B cell (primary cell): ENCODE measurements at regions not wholly inside any gene's neighbourhood (a gene's known extent, or its start where the extent isn't known, plus 50 kb on each side); places are given as distances from the start of the nearest gene placed in this dataset.

ENCODE experiments used
- EZH2 ChIP-seq: IDR thresholded peaks from 2 replicates; pipeline ENCODE4 v1.6.1; 2012; ENCODE audit warnings: borderline replicate concordance, low read depth, mild to moderate bottlenecking, moderate library complexity, low read length; ENCODE audit not compliant: insufficient read depth, poor library complexity, severe bottlenecking
- TF ChIP-seq, protein P1 (sequence below): fragments of 200-600 bp; IDR thresholded peaks from one replicate; pipeline ENCODE4 v1.8.0; 2022; ENCODE audit warnings: antibody characterized with exemption, mild to moderate bottlenecking

DNA sequence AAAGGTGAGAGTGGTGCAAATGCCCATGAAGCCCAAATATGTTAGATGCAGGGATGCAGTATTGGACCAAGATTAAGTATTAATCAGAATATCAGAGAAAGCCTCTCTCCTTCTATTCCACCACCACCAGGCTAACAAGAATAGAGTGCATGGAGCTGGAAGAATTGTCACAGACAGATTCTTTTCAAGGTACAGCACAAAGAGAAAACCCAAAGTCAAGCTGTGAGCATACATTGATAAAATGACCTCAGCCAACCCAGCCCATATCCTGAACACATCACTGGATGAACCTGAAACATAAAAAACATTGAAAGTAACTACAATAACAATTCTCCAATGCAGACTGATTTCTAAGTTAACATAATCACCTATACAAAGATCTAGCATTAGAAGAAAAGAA lies 445.7 kb upstream of the NETO1 start:
- TF ChIP-seq, protein P1, sequence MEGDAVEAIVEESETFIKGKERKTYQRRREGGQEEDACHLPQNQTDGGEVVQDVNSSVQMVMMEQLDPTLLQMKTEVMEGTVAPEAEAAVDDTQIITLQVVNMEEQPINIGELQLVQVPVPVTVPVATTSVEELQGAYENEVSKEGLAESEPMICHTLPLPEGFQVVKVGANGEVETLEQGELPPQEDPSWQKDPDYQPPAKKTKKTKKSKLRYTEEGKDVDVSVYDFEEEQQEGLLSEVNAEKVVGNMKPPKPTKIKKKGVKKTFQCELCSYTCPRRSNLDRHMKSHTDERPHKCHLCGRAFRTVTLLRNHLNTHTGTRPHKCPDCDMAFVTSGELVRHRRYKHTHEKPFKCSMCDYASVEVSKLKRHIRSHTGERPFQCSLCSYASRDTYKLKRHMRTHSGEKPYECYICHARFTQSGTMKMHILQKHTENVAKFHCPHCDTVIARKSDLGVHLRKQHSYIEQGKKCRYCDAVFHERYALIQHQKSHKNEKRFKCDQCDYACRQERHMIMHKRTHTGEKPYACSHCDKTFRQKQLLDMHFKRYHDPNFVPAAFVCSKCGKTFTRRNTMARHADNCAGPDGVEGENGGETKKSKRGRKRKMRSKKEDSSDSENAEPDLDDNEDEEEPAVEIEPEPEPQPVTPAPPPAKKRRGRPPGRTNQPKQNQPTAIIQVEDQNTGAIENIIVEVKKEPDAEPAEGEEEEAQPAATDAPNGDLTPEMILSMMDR: no peak
- TF ChIP-seq EZH2: no peak
